ENCODE measurements at regions not wholly inside any gene's neighbourhood (a gene's known extent, or its start where the extent isn't known, plus 50 kb on each side); places are given as distances from the start of the nearest gene placed in this dataset.
A peak's percentile ranks its signal among the peaks of the same experiment; 100 is the strongest.
"Not testable (repeated sequence)": the region's sequence is repeated elsewhere in the genome, so short reads cannot be mapped to it uniquely, and the experiment has no call there.

DNA sequence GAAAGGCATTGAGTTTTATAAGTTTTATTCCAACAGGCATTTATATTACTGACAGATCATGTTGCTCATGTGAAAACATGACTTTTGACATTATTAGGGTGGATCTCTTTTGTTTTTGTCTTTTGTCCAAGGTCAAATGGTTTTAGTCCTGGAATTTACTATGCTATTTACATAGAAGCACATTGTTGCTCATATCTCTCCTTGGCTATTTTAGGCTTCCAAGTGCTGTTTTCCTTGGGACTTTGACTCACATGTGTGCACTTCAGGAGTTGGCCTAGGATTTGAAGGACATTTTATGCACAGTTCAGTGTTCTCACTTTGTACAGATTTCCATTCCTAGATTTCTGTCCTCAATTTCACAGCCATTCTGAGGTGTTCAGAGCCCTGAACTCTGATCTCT is 225.7 kb downstream of the PYDC2 start:
- DNase-seq (ENCODE audit: insufficient read length, low spot score), result no peak
- FAIRE-seq, result peak; percentile 20
- no peak for TF ChIP-seq POLR2A (IDR thresholded peaks at IDR 0.05; ENCODE audit: low read depth, low read length)

DNA sequence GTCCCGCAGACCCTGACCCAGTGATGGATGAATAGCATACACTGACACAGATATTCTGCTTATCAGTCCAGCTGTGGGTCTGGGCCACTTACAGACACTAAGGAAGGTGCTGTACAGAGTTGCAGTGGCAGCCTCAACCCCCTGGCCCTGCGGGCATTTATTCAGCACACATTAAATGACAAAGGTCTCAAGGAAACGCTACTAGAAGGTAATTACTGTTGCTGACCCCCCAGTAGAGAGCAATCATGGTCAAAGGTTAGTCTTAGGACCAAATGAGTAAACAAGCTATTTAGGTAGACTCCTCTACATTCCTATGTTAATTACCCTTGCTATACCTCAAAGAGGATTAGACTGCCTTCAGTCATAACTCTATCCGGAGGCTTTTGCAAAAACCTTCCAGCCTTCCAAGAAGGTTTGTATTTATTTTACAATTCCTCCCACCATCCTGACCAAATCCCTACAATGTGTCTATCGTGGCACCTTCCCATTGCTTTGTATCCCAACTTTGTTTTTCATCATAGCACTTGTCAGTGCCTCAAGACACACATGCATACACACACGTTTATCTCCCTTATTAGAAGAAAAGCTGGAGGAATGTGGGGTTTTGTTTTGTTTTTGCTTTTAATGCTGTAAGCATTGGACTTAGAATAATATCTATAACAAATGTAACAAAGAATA is 227.9 kb downstream of the PYDC2 start:
- DNase-seq (ENCODE audit: insufficient read length, low spot score) (no peak), FAIRE-seq (peak; percentile 6)
- TF ChIP-seq POLR2A (IDR thresholded peaks at IDR 0.05; ENCODE audit: low read depth, low read length), result no peak

DNA sequence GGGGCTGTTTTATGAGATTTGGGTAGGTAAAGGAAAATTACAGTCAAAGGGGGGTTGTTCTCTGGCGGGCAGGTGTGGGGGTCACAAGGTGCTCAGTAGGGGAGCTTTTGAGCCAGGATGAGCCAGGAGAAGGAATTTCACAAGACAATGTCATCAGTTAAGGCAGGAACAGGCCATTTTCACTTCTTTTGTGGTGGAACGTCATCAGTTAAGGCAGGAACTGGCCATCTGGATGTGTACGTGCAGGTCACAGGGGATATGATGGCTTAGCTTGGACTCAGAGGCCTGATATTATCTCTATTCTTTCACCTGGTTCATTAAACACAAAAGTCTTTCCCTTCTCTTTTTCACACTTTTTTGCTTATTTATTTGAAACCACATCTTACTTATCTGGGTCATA is 230.2 kb downstream of the PYDC2 start:
- DNase-seq (ENCODE audit: insufficient read length, low spot score); FAIRE-seq: not testable (repeated sequence)

DNA sequence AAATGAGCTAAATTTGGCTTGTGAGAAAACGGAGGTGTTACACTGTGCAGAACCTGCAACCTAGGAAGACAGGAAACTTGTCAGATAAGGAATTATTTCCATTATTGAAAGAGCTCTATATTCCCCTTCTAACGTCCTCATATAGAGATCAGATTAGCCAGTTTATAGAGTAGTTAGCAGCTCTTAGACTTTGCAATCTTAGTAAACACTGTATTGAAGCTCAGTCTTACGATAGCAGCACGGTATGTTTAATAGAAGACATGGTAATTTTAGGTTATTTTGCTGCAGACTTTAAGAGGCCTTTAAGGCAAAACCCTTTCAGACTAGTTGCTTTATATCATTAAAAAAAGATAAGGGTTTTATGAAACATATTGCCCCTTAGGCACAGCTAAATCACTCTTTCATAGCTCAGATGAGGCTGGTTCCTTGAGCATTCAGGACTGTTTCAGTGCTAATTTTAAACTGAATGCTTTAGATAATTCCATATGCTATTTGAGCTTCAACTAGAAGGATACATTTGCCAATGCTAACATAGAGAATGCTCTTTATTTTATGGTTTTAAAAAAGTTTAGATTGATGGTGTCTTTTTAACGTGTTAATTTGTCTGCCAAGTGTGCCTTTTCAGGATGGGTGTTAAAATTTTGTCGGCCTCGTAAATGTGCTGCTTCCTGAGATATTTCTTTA is 234.3 kb downstream of the PYDC2 start:
- no peak for DNase-seq (ENCODE audit: insufficient read length, low spot score)
- FAIRE-seq, result peak; percentile 64
- no peak for TF ChIP-seq POLR2A (IDR thresholded peaks at IDR 0.05; ENCODE audit: low read depth, low read length)

DNA sequence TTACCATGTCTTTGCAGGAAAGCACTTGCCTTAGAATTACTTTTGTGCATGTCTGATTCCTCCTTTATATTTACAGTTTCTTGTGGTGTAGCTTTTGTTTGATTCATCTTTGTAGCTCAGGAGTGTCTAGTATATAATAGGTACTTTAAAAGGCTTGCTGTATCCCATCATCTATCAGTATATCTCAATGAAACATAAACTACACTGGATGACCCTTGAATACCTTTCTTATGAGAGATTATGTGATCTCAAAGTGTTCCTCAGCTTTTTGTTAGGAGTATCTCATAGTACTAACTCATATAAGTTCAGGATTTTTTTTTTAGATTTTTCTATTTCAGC is 234.8 kb downstream of the PYDC2 start:
- no peak for TF ChIP-seq POLR2A (IDR thresholded peaks at IDR 0.05; ENCODE audit: low read depth, low read length)
- no peak for DNase-seq (ENCODE audit: insufficient read length, low spot score)
- FAIRE-seq, result peak; percentile 52

DNA sequence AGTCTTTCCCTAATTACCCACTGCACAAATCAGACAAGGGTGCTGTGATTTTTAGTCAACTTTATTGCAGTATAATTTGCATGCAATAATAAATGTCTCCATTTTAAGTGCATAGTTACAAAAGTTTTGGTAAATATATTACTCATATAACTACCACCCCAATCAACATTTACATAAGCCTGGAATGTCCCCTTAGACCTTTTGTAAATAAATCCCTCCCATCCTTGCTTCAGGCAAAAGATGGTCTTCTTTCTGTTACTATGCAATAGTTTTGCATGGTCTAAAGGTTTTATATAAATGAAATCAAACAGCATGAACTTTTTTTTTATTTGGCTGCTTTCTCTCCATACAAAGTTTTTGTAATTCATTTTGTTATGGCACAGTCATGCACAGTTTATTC is 235.4 kb downstream of the PYDC2 start:
- FAIRE-seq, result peak; percentile 27
- DNase-seq (ENCODE audit: insufficient read length, low spot score), result no peak
- TF ChIP-seq POLR2A (IDR thresholded peaks at IDR 0.05; ENCODE audit: low read depth, low read length), result no peak

GRCh38 chr3:191699546-191699945 is 238.6 kb downstream of the PYDC2 start:
- no peak for FAIRE-seq
- TF ChIP-seq POLR2A (IDR thresholded peaks at IDR 0.05; ENCODE audit: low read depth, low read length), result no peak
- no peak for DNase-seq (ENCODE audit: insufficient read length, low spot score)

GRCh38 chr3:191702121-191702520 is 241.2 kb downstream of the PYDC2 start:
- TF ChIP-seq POLR2A (IDR thresholded peaks at IDR 0.05; ENCODE audit: low read depth, low read length), result no peak
- no peak for FAIRE-seq

DNA sequence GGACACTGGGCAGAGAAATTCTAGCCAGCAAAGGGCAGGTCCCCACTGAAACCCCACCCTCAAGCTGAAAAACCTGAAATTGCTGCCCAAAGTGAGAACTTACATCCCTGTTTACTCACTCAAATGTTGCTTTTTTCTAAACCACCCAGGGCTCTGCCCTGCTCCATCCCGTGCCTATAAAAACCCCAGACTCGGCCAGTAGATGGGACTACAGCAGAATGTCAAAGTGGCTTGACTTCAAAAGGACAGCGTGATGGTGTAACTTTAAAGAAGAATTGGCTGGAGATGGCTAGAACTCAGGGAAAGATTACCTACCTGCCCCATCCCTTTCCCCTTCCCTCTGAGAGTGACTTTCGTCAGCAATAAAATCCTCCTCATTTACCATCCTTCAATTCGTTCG is 246.9 kb downstream of the PYDC2 start:
- FAIRE-seq, result peak; percentile 15
- no peak for DNase-seq (ENCODE audit: insufficient read length, low spot score)
- no peak for TF ChIP-seq POLR2A (IDR thresholded peaks at IDR 0.05; ENCODE audit: low read depth, low read length)

More at GRCh38 chr3:191702121-191702520, 241.2 kb downstream of the PYDC2 start:
- DNase-seq (ENCODE audit: insufficient read length, low spot score), result no peak

GRCh38 chr3:191715585-191715984 is 254.6 kb downstream of the PYDC2 start:
- no peak for FAIRE-seq
- no peak for TF ChIP-seq POLR2A (IDR thresholded peaks at IDR 0.05; ENCODE audit: low read depth, low read length)

GRCh38 chr3:191721390-191721861 is 260.5 kb downstream of the PYDC2 start:
- TF ChIP-seq POLR2A (IDR thresholded peaks at IDR 0.05; ENCODE audit: low read depth, low read length), result no peak

More at GRCh38 chr3:191715585-191715984, 254.6 kb downstream of the PYDC2 start:
- no peak for DNase-seq (ENCODE audit: insufficient read length, low spot score)

DNA sequence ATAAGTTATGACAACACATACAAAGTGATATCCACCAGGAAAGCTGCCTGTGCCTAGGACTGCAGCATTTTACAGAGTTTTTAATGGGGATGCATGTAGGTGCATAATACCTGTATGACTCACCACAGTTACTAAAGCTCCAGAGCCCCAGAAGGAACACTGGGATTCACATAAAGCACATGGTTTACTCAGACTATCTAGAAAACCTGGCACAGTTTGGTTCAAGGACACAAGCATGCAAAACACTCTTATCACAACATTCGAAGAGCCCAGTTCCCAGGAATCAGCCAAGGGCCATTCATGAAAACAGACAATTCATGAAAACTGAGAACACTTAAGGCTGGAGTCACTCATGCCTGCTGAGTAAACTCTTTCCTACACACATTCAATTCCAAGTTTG is 261.0 kb downstream of the PYDC2 start:
- no peak for DNase-seq (ENCODE audit: insufficient read length, low spot score)
- TF ChIP-seq POLR2A (IDR thresholded peaks at IDR 0.05; ENCODE audit: low read depth, low read length), result no peak
- FAIRE-seq, result no peak

More at GRCh38 chr3:191721390-191721861, 260.5 kb downstream of the PYDC2 start:
- DNase-seq (ENCODE audit: insufficient read length, low spot score) (no peak), FAIRE-seq (peak; percentile 33)

- FAIRE-seq, result peak; percentile 33
- no peak for DNase-seq (ENCODE audit: insufficient read length, low spot score)
- TF ChIP-seq POLR2A (IDR thresholded peaks at IDR 0.05; ENCODE audit: low read depth, low read length), result no peak
Observed at GRCh38 chr3:191727338-191727737, 266.4 kb downstream of the PYDC2 start.

GRCh38 chr3:191728186-191728585 is 267.2 kb downstream of the PYDC2 start:
- DNase-seq (ENCODE audit: insufficient read length, low spot score), result no peak
- no peak for FAIRE-seq
- no peak for TF ChIP-seq POLR2A (IDR thresholded peaks at IDR 0.05; ENCODE audit: low read depth, low read length)

GRCh38 chr3:191737742-191738141 is 276.8 kb downstream of the PYDC2 start:
- DNase-seq (ENCODE audit: insufficient read length, low spot score), result no peak
- FAIRE-seq, result no peak
- no peak for TF ChIP-seq POLR2A (IDR thresholded peaks at IDR 0.05; ENCODE audit: low read depth, low read length)

Measured in H54 (cell line).